ENCODE measurements at regions not wholly inside any gene's neighbourhood (a gene's known extent, or its start where the extent isn't known, plus 50 kb on each side); places are given as distances from the start of the nearest gene placed in this dataset.

GRCh38 chr2:164369366-164369765 is 251.9 kb downstream of the GRB14 start:
- Histone ChIP-seq H3K23ac (ENCODE audit: low read depth, low read length) (no peak overlapping the region), H2BK120ac (ENCODE audit: low read depth, low read length) (no peak overlapping the region), H3K36me3 (ENCODE audit: control insufficient read depth, insufficient read depth, low read length) (no peaks in the 10 kb centered on the region), H4K5ac (ENCODE audit: low read depth, low read length) (no peak overlapping the region), H3K56ac (ENCODE audit: extremely low read depth, insufficient read depth, low read length) (no peak overlapping the region), H3K9ac (ENCODE audit: low read depth, low read length) (no peak overlapping the region), H2AK5ac (ENCODE audit: low read depth, low read length) (no peak overlapping the region), H3K14ac (replicated peaks; ENCODE audit: low read depth, low read length) (no peak overlapping the region), H3K27ac (ENCODE audit: insufficient read depth, low read length) (no peak overlapping the region), H2AK9ac (replicated peaks; ENCODE audit: low read depth, low read length, poor library complexity) (no peak overlapping the region), H4K91ac (ENCODE audit: insufficient read depth, low read depth, low read length) (no peak overlapping the region), H3K4ac (ENCODE audit: low read depth, low read length) (no peak overlapping the region), H4K8ac (ENCODE audit: low read depth in 2 of 2, low read length in 2 of 2) (no peak overlapping the region), H3K27me3 (ENCODE audit: control insufficient read depth, insufficient read depth, low read length) (no peaks in the 10 kb centered on the region), H3K9me3 (ENCODE audit: control insufficient read depth, insufficient read depth, low read length) (no peaks in the 10 kb centered on the region; the same call in 1 of the 2 replicates), H4K20me1 (ENCODE audit: insufficient read depth, low read length) (no peaks in the 10 kb centered on the region), H3K9me1 (ENCODE audit: insufficient read depth, low read length) (no peaks in the 10 kb centered on the region), H2BK5ac (ENCODE audit: low read depth, low read length, poor library complexity, severe bottlenecking) (no peak overlapping the region), H3K79me1 (ENCODE audit: low read depth in 1 of 2, low read length in 2 of 2) (no peaks in the 10 kb centered on the region), H3K4me3 (ENCODE audit: insufficient read depth, low read depth, low read length) (no peak overlapping the region), H2AFZ (replicated peaks; ENCODE audit: low read length, poor library complexity) (no peak overlapping the region), H3K18ac (ENCODE audit: low read depth, low read length) (no peak overlapping the region), H2BK20ac (ENCODE audit: low read depth, low read length) (no peak overlapping the region), H3K4me2 (ENCODE audit: low read depth, low read length) (no peak overlapping the region), H3K4me1 (ENCODE audit: control insufficient read depth, insufficient read depth, low read length) (no peaks in the 10 kb centered on the region), H2BK15ac (ENCODE audit: low read depth, low read length) (no peak overlapping the region)
- CTCF ChIA-PET: no interaction called here
- no TSS peak for BruUV-seq (replicated peaks)
- no peak for ATAC-seq (ENCODE audit: low read depth)
- TF ChIP-seq POLR2A (IDR thresholded peaks at IDR 0.05; ENCODE audit: low read depth, low read length) (no peak), RFX5 (IDR thresholded peaks at IDR 0.05; ENCODE audit: low read depth, low read length) (no peak), CTCF (conservative IDR thresholded peaks at IDR 0.05; ENCODE audit: low read depth, low read length) (no peak), USF2 (IDR thresholded peaks at IDR 0.05; ENCODE audit: low read depth, low read length) (no peak), BHLHE40 (IDR thresholded peaks at IDR 0.05; ENCODE audit: low read depth, low read length) (no peak)
- TF ChIP-seq, protein P1, sequence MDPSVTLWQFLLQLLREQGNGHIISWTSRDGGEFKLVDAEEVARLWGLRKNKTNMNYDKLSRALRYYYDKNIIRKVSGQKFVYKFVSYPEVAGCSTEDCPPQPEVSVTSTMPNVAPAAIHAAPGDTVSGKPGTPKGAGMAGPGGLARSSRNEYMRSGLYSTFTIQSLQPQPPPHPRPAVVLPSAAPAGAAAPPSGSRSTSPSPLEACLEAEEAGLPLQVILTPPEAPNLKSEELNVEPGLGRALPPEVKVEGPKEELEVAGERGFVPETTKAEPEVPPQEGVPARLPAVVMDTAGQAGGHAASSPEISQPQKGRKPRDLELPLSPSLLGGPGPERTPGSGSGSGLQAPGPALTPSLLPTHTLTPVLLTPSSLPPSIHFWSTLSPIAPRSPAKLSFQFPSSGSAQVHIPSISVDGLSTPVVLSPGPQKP (IDR thresholded peaks at IDR 0.05; ENCODE audit: borderline replicate concordance, low read depth, low read length): no peak
- dilution Hi-C loops (cut with HindIII; ENCODE audit: low sequenced_read_pairs, unreplicated experiment): no loop called here
- intact Hi-C loops (cut with micrococcal nuclease): no loop called here
- DNase-seq: no peak
- POLR2A ChIA-PET (ENCODE audit: unreplicated experiment): no interaction called here
- in situ Hi-C loops (cut with MboI; ENCODE audit: low sequenced_read_pairs): no loop called here
- WGBS, 2 experiments (ENCODE audit: extremely low coverage in 2 of 2, insufficient read length in 1 of 2): no CpG with 5 or more reads among the region's 1 CpG

All from IMR-90 (cell line).